Right lobe of liver (tissue), 6 donors: ENCODE measurements at regions not wholly inside any gene's neighbourhood (a gene's known extent, or its start where the extent isn't known, plus 50 kb on each side); places are given as distances from the start of the nearest gene placed in this dataset.
"Not testable (repeated sequence)": the region's sequence is repeated elsewhere in the genome, so short reads cannot be mapped to it uniquely, and the experiment has no call there.

Source experiments
- ATAC-seq, 4 donors: fragments of 200-7000 bp; cut with Tn5 transposase; one replicate each; pipeline ENCODE4 v1.9.1; 2020; ENCODE audit warnings: mild to moderate bottlenecking in 4 of 4, moderate library complexity in 4 of 4
- DNase-seq, 3 donors: peaks; one replicate each; pipeline ENCODE4 v3.0.0-alpha.2; 2020
- H3K27ac ChIP-seq, 3 donors: fragments of 200-600 bp; one replicate each; pipeline ENCODE4 v1.8.0; 2022
- H3K27me3 ChIP-seq, 2 donors: fragments of 200-600 bp; one replicate each; pipeline ENCODE4 v1.8.0; 2022
- H3K36me3 ChIP-seq, 4 donors: fragments of 200-600 bp; sonication (generic) in 1 of 4; one replicate each; pipeline versions ENCODE4 v1.5.1 to v1.8.0; 2017 to 2022; ENCODE audit warnings: control low read depth in 1 of 4
- H3K4me1 ChIP-seq, 4 donors: fragments of 200-600 bp; sonication (generic) in 1 of 4; one replicate each; pipeline versions ENCODE4 v1.5.1 to v1.8.0; 2017 to 2022; ENCODE audit warnings: control low read depth in 1 of 4
- H3K4me3 ChIP-seq, 3 donors: fragments of 200-600 bp; one replicate each; pipeline ENCODE4 v1.8.0; 2022
- H3K9me3 ChIP-seq, 4 donors: fragments of 200-600 bp; sonication (generic) in 1 of 4; one replicate each; pipeline versions ENCODE4 v1.5.1 to v1.8.0; 2017 to 2022; ENCODE audit warnings: control low read depth in 1 of 4
- POLR2A ChIP-seq: fragments of 450-650 bp; IDR thresholded peaks from one replicate; pipeline ENCODE4 v1.6.1; 2017; ENCODE audit warnings: antibody characterized with exemption, mild to moderate bottlenecking
- WGBS: methylation state at CpG from one replicate; pipeline ENCODE4 v1.1.6; 2018; ENCODE audit warnings: low coverage, low lambda C conversion rate; ENCODE audit not compliant: insufficient coverage; ENCODE audit errors: missing lambda C conversion rate; 5-methylcytosine and 5-hydroxymethylcytosine counted together
- intact Hi-C, 2 donors: fragments of 100-400 bp; cut with DNase I; formaldehyde crosslinking; loops; one replicate each; pipeline versions ENCODE4 v1.11.2 to v1.14.1; 2022
- TF ChIP-seq, protein P1 (sequence below), 4 donors: fragments of 200-600 bp in 3 of 4; fragments of 450-650 bp in 1 of 4; IDR thresholded peaks; one replicate each; pipeline versions ENCODE4 v1.5.1 to v1.8.0; 2016 to 2022; ENCODE audit warnings: antibody characterized with exemption in 4 of 4, mild to moderate bottlenecking in 2 of 4
- donor health status: DM: no; HTN: yes; CAD: no.
- donor health status: DM: no; HTN: no; CAD: no.
- donor health status: DM: no; HTN: no; CAD: no.
- donor health status: DM: no; HTN: yes; CAD: no.
- donor health status: DM: no; HTN: yes; CAD: no.

DNA sequence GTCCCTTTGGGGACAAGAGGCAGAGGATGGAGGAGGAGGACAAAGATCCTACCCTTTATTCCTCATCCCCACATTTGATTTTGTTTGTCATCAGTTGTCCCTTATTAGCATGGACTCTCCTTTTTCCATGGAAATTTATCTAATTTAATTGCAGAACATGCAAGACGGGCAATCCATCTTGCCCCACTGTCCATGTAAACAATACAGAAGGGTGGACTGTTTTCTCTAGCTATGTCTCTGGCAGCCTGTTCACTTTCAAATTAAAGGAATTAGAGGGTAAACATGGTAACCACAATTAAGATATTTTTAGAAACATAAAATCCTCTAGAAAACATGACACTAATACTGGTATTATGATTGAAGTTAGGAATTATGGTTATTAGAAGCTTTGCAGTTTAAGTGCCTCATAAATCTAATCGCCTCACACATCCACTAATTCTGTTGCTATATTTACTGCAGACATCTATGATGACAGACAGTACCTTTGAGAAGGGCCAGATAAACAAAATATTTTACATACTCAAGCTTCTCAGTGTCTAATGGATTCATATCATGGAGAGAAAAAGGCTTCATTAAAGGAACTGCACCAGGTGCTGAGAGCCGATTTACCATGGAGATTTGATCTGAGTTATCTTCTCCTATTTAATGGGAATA, 215.5 kb downstream of the LNPK start:
- Histone ChIP-seq H3K9me3 (no peaks in the 10 kb centered on the region), H3K27ac (no peak overlapping the region), H3K4me1 (peaks cover 0 to 11% (median 3%) of the 10 kb centered on the region in 4 donors), H3K36me3 (no peaks in the 10 kb centered on the region), H3K4me3 (no peak overlapping the region), H3K27me3 (no peaks in the 10 kb centered on the region)
- TF ChIP-seq, protein P1, sequence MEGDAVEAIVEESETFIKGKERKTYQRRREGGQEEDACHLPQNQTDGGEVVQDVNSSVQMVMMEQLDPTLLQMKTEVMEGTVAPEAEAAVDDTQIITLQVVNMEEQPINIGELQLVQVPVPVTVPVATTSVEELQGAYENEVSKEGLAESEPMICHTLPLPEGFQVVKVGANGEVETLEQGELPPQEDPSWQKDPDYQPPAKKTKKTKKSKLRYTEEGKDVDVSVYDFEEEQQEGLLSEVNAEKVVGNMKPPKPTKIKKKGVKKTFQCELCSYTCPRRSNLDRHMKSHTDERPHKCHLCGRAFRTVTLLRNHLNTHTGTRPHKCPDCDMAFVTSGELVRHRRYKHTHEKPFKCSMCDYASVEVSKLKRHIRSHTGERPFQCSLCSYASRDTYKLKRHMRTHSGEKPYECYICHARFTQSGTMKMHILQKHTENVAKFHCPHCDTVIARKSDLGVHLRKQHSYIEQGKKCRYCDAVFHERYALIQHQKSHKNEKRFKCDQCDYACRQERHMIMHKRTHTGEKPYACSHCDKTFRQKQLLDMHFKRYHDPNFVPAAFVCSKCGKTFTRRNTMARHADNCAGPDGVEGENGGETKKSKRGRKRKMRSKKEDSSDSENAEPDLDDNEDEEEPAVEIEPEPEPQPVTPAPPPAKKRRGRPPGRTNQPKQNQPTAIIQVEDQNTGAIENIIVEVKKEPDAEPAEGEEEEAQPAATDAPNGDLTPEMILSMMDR (IDR thresholded peaks at IDR 0.05), result no peak
- TF ChIP-seq POLR2A, result no peak
- ATAC-seq (peak in 1 of 4 donors; percentile 26), DNase-seq (no peak)
- WGBS, result 85% methylated on average over 3 of the region's 3 CpGs
- intact Hi-C loops, result no loop called here

DNA sequence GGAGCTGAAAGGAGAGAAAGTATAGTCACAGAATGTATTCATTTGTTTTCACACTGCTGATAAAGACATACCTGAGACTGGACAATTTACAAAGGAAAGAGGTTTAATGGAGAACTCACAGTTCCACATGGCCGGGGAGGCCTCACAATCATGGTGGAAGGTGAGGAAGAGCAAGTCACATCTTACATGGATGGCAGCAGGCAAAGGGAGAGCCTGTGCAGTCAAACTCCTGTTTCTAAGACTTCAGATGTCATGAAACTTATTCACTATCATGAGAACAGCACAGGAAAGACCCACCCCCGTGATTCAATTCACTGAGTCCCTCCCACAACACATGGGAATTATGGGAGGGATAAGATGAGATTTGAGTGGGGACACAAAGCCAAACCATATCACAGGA, 224.7 kb downstream of the LNPK start:
- 38% methylated on average over 1 of the region's 2 CpGs for WGBS
- H3K4me1 ChIP-seq, intact Hi-C loops, H3K27ac ChIP-seq, DNase-seq, H3K9me3 ChIP-seq, ATAC-seq, H3K27me3 ChIP-seq, H3K4me3 ChIP-seq, H3K36me3 ChIP-seq: not testable (repeated sequence)

DNA sequence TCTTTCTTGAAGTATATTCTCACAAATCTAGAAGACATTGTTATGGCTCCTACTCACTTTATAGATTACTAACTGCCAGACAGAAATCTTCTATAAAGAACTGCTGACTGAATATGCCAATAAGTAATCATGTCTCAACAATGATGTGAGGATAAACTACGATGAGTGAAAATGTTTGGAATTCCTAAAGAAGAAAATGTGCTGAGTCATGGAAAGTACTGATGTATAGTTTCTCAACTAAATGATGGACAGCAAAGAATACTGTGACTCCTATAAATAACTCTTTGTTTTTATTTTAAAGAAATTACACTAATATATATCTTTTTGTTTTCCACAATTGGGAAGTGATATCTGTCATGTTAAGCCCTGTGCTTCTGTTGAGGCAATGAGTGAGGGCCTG, 232.9 kb downstream of the LNPK start:
- WGBS, result 50% methylated on average over 1 of the region's 1 CpG
- no peak for ATAC-seq
- H3K27me3 ChIP-seq, result no peaks in the 10 kb centered on the region
- no peaks in the 10 kb centered on the region for H3K36me3 ChIP-seq
- no peak for DNase-seq
- no peak overlapping the region for H3K4me3 ChIP-seq
- no peak for TF ChIP-seq POLR2A
- TF ChIP-seq, protein P1 (IDR thresholded peaks at IDR 0.05), result no peak
- H3K4me1 ChIP-seq, result no peaks in the 10 kb centered on the region
- intact Hi-C loops, result no loop called here
- no peak overlapping the region for H3K27ac ChIP-seq
- no peaks in the 10 kb centered on the region for H3K9me3 ChIP-seq

DNA sequence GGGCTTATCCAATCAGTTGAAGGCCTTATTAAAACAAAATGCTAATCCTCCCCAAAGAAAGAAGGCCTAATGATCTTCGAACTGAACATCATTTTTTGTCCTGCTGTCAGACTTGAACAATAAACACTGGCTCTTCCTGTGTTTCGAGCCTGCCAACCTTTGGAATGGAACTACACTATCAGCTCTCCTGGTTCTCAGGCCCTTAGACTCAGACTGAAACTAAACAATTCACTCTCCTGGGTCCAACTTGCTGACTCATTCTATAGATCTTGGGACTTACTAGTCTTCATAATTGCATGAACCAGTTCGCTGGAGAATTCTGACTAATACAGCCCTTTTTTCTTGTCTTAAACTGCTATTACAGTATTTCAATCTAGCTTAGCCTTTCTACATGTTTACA, 235.2 kb downstream of the LNPK start:
- TF ChIP-seq, protein P1 (IDR thresholded peaks at IDR 0.05), result no peak
- TF ChIP-seq POLR2A, result no peak
- ATAC-seq (no peak), DNase-seq (no peak)
- H3K9me3 ChIP-seq, result no peaks in the 10 kb centered on the region
- WGBS, result 31% methylated on average over 3 of the region's 3 CpGs
- no peaks in the 10 kb centered on the region for H3K36me3 ChIP-seq
- H3K27ac ChIP-seq, result no peak overlapping the region
- no peak overlapping the region for H3K4me3 ChIP-seq
- intact Hi-C loops, result no loop called here
- no peaks in the 10 kb centered on the region for H3K27me3 ChIP-seq
- H3K4me1 ChIP-seq, result no peaks in the 10 kb centered on the region

DNA sequence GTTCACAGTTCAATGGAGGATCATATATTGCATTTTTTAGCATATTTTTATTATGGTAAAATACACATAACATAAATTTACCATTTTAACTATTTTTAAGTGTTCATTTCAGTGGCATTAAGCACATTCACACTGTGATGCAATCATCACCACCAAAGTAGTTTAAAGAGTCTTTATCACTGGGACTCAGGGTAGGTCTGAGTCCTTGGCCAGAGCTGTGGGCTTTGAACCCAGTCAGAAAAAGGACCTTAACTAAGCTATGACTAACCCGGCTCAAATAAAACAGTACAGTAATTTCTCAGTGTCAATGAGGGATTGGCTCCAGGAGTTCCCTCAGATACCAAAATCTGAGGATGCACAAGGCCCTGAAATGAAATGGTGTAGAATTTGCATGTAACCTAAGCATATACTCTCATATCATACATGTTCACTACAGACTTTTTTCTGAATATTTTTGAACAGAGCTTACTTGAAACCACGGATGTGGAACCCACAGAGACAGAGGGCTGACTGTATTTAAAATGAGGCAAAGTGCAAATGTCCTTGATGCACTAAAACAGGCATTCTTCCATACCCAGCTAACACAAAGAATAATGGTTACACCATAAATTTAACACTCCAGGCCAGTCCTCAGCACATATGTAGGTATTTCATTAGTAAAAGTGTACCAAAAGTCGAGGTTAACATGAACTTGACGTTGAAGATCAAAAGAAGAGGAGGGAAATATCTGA, 246.2 kb downstream of the LNPK start:
- H3K27ac ChIP-seq, result no peak overlapping the region
- no peak for TF ChIP-seq POLR2A
- TF ChIP-seq, protein P1 (IDR thresholded peaks at IDR 0.05), result no peak
- intact Hi-C loops, result no loop called here
- no peaks in the 10 kb centered on the region for H3K9me3 ChIP-seq
- no peaks in the 10 kb centered on the region for H3K4me1 ChIP-seq
- no peak overlapping the region for H3K4me3 ChIP-seq
- no peaks in the 10 kb centered on the region for H3K36me3 ChIP-seq
- no peak for DNase-seq
- H3K27me3 ChIP-seq, result no peaks in the 10 kb centered on the region
- WGBS, result 38% methylated on average over 4 of the region's 4 CpGs
- ATAC-seq, result no peak
